Hepatocyte (in vitro differentiated cells): ENCODE measurements at regions not wholly inside any gene's neighbourhood (a gene's known extent, or its start where the extent isn't known, plus 50 kb on each side); places are given as distances from the start of the nearest gene placed in this dataset.
"Not testable (repeated sequence)": the region's sequence is repeated elsewhere in the genome, so short reads cannot be mapped to it uniquely, and the experiment has no call there.

Source experiments
- EZH2phosphoT487 ChIP-seq: fragments of 200-600 bp; sonication (generic); IDR thresholded peaks from one replicate; pipeline ENCODE4 v1.6.1; 2018; ENCODE audit warnings: antibody characterized with exemption, mild to moderate bottlenecking, low read depth, moderate library complexity; ENCODE audit not compliant: unreplicated experiment, severe bottlenecking
- TF ChIP-seq, protein P1 (sequence below): fragments of 200-600 bp; sonication (generic); IDR thresholded peaks from 2 replicates; pipeline ENCODE4 v1.5.1; 2016; ENCODE audit warnings: antibody characterized with exemption, mild to moderate bottlenecking; ENCODE audit not compliant: poor library complexity

GRCh38 chr2:131738996-131739434, 211.3 kb downstream of the CCDC74A start:
- not testable (repeated sequence) for TF ChIP-seq EZH2phosphoT487
- TF ChIP-seq, protein P1, sequence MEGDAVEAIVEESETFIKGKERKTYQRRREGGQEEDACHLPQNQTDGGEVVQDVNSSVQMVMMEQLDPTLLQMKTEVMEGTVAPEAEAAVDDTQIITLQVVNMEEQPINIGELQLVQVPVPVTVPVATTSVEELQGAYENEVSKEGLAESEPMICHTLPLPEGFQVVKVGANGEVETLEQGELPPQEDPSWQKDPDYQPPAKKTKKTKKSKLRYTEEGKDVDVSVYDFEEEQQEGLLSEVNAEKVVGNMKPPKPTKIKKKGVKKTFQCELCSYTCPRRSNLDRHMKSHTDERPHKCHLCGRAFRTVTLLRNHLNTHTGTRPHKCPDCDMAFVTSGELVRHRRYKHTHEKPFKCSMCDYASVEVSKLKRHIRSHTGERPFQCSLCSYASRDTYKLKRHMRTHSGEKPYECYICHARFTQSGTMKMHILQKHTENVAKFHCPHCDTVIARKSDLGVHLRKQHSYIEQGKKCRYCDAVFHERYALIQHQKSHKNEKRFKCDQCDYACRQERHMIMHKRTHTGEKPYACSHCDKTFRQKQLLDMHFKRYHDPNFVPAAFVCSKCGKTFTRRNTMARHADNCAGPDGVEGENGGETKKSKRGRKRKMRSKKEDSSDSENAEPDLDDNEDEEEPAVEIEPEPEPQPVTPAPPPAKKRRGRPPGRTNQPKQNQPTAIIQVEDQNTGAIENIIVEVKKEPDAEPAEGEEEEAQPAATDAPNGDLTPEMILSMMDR: not testable (repeated sequence)
